OCI-LY7 (cell line): ENCODE measurements at regions not wholly inside any gene's neighbourhood (a gene's known extent, or its start where the extent isn't known, plus 50 kb on each side); places are given as distances from the start of the nearest gene placed in this dataset.

Experiments
- BruUV-seq: library from RNA; stranded (reverse); fragments of 400-500 nt; replicated peaks from 2 replicates; lab custom pipeline; 2021; lab: Mats Ljungman, UMichigan
- CTCF ChIA-PET: fragments of 300-600 bp; sonication (Branson Sonifier 250); formaldehyde crosslinking; loops from one replicate; lab custom pipeline; 2022; ENCODE audit warnings: antibody characterized with exemption; ENCODE audit not compliant: unreplicated experiment; lab: Charles Lee
- POLR2A ChIA-PET: fragments of 300-600 bp; sonication (Branson Sonifier 250); formaldehyde crosslinking; loops from one replicate; lab custom pipeline; 2022; ENCODE audit warnings: antibody characterized with exemption; lab: Charles Lee
- DNase-seq: peaks from one replicate; pipeline ENCODE4 v3.0.0-alpha.2; 2015; ENCODE audit warnings: low spot score
- H2AFZ ChIP-seq: fragments of 200-600 bp; sonication (generic), shearing (Covaris generic); 2 replicates; pipeline ENCODE4 v1.6.1; 2014; ENCODE audit warnings: mild to moderate bottlenecking, antibody characterized with exemption, low read length, moderate library complexity
- H3K27ac ChIP-seq: fragments of 200-600 bp; sonication (generic); 2 replicates; pipeline ENCODE4 v1.5.1; 2014; ENCODE audit warnings: mixed run types, low read depth, mild to moderate bottlenecking, moderate library complexity, low read length, inconsistent platforms; ENCODE audit not compliant: poor library complexity, severe bottlenecking
- H3K36me3 ChIP-seq: fragments of 200-600 bp; sonication (generic); 2 replicates; pipeline ENCODE4 v1.6.1; 2014; ENCODE audit warnings: mild to moderate bottlenecking, antibody characterized with exemption, low read length, moderate library complexity, mixed read lengths; ENCODE audit not compliant: insufficient read depth
- H3K4me1 ChIP-seq: fragments of 200-600 bp; sonication (generic); 2 replicates; pipeline ENCODE4 v1.5.1; 2014; ENCODE audit warnings: mild to moderate bottlenecking, low read length; ENCODE audit not compliant: insufficient read depth, poor library complexity, severe bottlenecking
- H3K4me2 ChIP-seq: fragments of 200-600 bp; sonication (generic); 2 replicates; pipeline ENCODE4 v1.6.1; 2014; ENCODE audit warnings: mild to moderate bottlenecking, low read length
- H3K4me3 ChIP-seq: fragments of 200-600 bp; sonication (generic); 2 replicates; pipeline ENCODE4 v1.5.1; 2014; ENCODE audit warnings: mild to moderate bottlenecking, low read depth, low read length; ENCODE audit not compliant: poor library complexity, severe bottlenecking
- H3K79me2 ChIP-seq: fragments of 200-600 bp; sonication (generic); 2 replicates; pipeline ENCODE4 v1.6.1; 2016; ENCODE audit warnings: low read depth, mild to moderate bottlenecking, low read length, moderate library complexity, mixed read lengths; ENCODE audit not compliant: insufficient read depth
- H3K9me2 ChIP-seq: fragments of 200-600 bp; sonication (generic); 2 replicates; pipeline ENCODE4 v1.6.1; 2016; ENCODE audit warnings: mild to moderate bottlenecking, low read length, mixed read lengths; ENCODE audit not compliant: insufficient read depth
- H3K9me3 ChIP-seq: fragments of 200-600 bp; sonication (generic); 2 replicates; pipeline ENCODE4 v1.6.1; 2014; ENCODE audit warnings: mild to moderate bottlenecking, mixed run types, low read length, mixed read lengths
- H4K20me1 ChIP-seq: fragments of 200-600 bp; sonication (generic); 2 replicates; pipeline ENCODE4 v1.6.1; 2014; ENCODE audit warnings: mild to moderate bottlenecking, antibody characterized with exemption, low read length, moderate library complexity, mixed read lengths; ENCODE audit not compliant: insufficient read depth
- CTCF ChIP-seq: fragments of 200-600 bp; sonication (generic); conservative IDR thresholded peaks from 2 replicates; pipeline ENCODE4 v1.5.1; 2014; ENCODE audit warnings: mild to moderate bottlenecking, antibody characterized with exemption, low read length, moderate library complexity, mixed read lengths
- EZH2phosphoT487 ChIP-seq: fragments of 200-600 bp; sonication (generic); IDR thresholded peaks from 2 replicates; pipeline ENCODE4 v1.6.1; 2018; ENCODE audit warnings: low read depth, borderline replicate concordance, mild to moderate bottlenecking, mixed run types, antibody characterized with exemption, low read length, moderate library complexity, mixed read lengths
- intact Hi-C: fragments of 100-400 bp; cut with micrococcal nuclease; formaldehyde crosslinking; loops from one replicate; pipeline ENCODE4 v1.10.0; 2022; ENCODE audit not compliant: unreplicated experiment

GRCh38 chr2:129337076-129337475 lies 642.4 kb upstream of the RAB6C start:
- no TSS peak for BruUV-seq
- Histone ChIP-seq H3K79me2 (no peaks in the 10 kb centered on the region), H3K4me3 (no peak overlapping the region), H2AFZ (no peak overlapping the region), H3K4me1 (no peaks in the 10 kb centered on the region), H3K36me3 (no peaks in the 10 kb centered on the region), H3K9me3 (no peaks in the 10 kb centered on the region), H3K27ac (no peak overlapping the region), H3K4me2 (no peak overlapping the region), H3K9me2 (no peaks in the 10 kb centered on the region), H4K20me1 (no peaks in the 10 kb centered on the region)
- no peak for TF ChIP-seq CTCF
- TF ChIP-seq EZH2phosphoT487 = no peak
- no peak for DNase-seq
- intact Hi-C loops = no loop called here
- POLR2A ChIA-PET = no interaction called here
- CTCF ChIA-PET = no interaction called here

GRCh38 chr2:129345540-129345939 lies 633.9 kb upstream of the RAB6C start:
- CTCF ChIA-PET = no interaction called here
- no peaks in the 10 kb centered on the region for H3K9me2 ChIP-seq
- H4K20me1 ChIP-seq = no peaks in the 10 kb centered on the region
- H3K27ac ChIP-seq = no peak overlapping the region
- H2AFZ ChIP-seq = no peak overlapping the region
- POLR2A ChIA-PET = no interaction called here
- no peaks in the 10 kb centered on the region for H3K9me3 ChIP-seq
- no peak overlapping the region for H3K4me3 ChIP-seq
- TF ChIP-seq EZH2phosphoT487 (no peak), CTCF (no peak)
- no peak overlapping the region for H3K4me2 ChIP-seq
- no peaks in the 10 kb centered on the region for H3K4me1 ChIP-seq
- DNase-seq = no peak
- H3K36me3 ChIP-seq = no peaks in the 10 kb centered on the region
- intact Hi-C loops = no loop called here
- no peaks in the 10 kb centered on the region for H3K79me2 ChIP-seq
- no TSS peak for BruUV-seq

- H3K79me2 ChIP-seq = no peaks in the 10 kb centered on the region
- intact Hi-C loops = no loop called here
- DNase-seq = no peak
- no peaks in the 10 kb centered on the region for H3K4me1 ChIP-seq
- H3K9me3 ChIP-seq = no peaks in the 10 kb centered on the region
- no peak overlapping the region for H3K4me3 ChIP-seq
- ChIA-PET POLR2A (no interaction called here), CTCF (no interaction called here)
- TF ChIP-seq EZH2phosphoT487 = no peak
- no peak for TF ChIP-seq CTCF
- H3K27ac ChIP-seq = no peak overlapping the region
- no peaks in the 10 kb centered on the region for H4K20me1 ChIP-seq
- H2AFZ ChIP-seq = no peak overlapping the region
- no peak overlapping the region for H3K4me2 ChIP-seq
- no TSS peak for BruUV-seq
- no peaks in the 10 kb centered on the region for H3K36me3 ChIP-seq
- no peaks in the 10 kb centered on the region for H3K9me2 ChIP-seq
Observed at GRCh38 chr2:129347486-129348217, 631.8 kb upstream of the RAB6C start.
